ENCODE measurements at regions not wholly inside any gene's neighbourhood (a gene's known extent, or its start where the extent isn't known, plus 50 kb on each side); places are given as distances from the start of the nearest gene placed in this dataset.

GRCh38 chr10:88111294-88111693 is 247.9 kb downstream of the PTEN start:
- no peak for DNase-seq

DNA sequence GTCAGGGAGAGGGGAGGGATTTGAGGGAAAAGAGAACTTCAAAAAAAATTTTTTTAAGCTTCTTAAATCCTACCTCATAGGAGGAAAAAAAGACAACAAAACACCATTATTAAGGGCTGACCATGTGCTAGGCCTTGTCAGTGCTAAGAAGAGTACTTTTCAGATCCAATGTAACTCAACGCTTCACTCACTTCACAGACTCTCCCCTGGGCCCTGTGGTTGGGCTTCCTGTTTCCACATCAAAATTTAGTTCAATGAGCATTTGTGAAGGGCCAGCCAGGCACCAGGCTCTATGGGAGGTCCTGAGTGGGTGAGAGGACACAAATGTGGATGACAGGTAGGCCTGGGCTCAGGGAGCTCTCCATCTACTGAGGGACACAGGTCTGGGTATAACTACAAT is 249.8 kb downstream of the PTEN start:
- DNase-seq = no peak

DNA sequence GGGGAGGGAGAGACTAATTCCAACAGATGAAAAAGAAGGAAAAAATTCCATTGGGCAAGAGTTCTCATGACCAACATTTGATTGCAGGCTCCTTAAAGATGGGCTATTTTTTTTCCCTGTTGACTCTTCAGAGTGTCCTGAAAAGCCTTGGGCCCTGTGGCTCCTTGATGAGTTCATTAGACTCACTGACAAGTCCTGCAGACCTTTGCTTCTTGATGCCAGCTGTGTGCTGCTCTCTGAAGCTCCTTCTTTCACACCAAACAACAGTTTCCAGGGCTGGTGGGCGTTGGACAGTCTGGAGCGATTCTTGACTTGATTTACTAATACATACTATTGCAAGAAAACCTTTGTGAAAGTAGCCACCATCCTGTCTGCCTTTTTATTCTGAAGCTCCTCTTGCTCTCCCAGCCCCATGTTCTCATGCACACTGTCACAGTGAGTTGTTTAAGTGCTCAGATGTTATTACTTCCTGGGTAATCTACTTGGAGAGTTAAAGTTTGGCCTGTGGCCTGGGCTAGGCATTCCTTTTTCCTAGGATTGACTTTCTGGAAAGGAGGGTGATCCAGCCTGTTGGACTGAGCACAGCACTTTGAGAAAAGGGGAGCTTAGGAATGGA is 250.3 kb downstream of the PTEN start:
- DNase-seq = no peak

GRCh38 chr10:88114368-88114767 is 250.9 kb downstream of the PTEN start:
- peak; percentile 89 for DNase-seq

DNA sequence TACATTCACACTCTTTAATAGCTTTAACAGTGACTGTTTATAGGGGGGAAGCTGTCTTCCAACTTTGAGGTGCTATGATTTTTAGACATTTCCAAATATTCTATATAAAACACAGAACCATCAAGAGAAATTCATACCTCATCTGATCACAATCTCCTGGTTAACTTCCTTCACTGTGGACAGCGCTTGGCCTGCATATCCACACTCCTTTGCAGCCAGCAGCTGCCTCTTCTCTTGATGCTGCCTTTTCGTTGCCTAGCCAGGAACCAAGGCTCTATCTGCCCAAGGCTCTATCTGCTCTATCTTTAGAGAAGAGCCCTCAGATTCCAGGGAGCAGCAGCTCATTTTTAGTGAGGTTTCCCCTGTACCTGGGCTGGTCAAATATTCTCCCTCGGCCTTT is 252.0 kb downstream of the PTEN start:
- DNase-seq = peak; percentile 2

GRCh38 chr10:88115968-88116367 is 252.5 kb downstream of the PTEN start:
- DNase-seq = no peak

- DNase-seq = no peak
These were observed 253.1 kb downstream of the PTEN start for GRCh38 chr10:88116481-88116880.

DNA sequence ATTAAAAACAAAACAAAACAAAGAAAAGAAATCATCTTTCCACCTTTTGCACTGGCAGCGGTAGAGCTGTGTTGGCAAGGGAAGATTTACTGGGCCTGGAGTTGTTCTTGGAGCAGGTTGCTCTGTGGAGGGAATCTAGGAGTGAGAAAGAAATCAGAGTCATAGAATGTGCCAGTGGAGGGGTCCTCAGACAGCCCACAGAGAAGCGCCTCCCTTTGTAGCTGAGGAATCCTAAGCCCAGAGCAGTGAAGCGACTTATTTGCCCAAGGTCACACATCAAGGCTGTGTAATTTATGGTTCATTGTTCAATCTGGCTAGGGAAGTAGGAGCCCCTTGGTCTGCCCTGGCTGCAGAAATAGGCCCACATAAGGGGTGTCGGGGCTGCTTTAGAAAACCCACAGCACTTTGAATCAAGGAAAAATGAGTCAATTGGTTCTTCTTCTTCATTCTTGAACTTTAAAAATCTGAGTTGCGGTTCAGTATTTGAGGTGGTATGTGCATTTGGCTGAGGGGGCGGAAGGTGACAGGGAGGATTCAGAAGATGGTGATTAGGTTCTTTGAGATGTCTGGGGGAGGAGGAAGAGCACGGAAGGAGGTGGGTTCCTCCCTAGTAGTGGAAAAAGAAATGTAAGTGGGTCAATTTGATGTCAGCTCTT is 253.7 kb downstream of the PTEN start:
- DNase-seq = peak; percentile 12

- peak; percentile 55 for DNase-seq
These were observed 254.6 kb downstream of the PTEN start for GRCh38 chr10:88117869-88118632.

DNA sequence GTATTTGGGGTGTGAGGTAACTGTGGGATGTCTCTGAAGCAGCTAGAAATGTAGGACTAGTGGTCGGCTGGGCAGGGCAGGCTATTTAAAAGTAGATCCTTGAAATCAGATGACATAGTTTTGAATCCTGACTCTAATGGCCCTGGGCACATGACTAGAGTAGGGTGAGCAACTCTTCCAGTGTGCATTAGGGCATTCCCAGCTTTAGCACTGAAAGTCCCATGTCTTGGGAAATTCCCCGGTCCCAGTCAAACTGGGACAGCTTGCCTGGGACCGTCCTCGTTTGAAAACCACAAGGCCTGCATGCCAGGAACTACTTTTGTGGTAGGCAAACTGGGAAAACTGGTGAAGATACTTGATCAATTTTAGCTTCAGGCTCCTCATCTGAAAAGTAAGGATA is 255.3 kb downstream of the PTEN start:
- peak; percentile 7 for DNase-seq

DNA sequence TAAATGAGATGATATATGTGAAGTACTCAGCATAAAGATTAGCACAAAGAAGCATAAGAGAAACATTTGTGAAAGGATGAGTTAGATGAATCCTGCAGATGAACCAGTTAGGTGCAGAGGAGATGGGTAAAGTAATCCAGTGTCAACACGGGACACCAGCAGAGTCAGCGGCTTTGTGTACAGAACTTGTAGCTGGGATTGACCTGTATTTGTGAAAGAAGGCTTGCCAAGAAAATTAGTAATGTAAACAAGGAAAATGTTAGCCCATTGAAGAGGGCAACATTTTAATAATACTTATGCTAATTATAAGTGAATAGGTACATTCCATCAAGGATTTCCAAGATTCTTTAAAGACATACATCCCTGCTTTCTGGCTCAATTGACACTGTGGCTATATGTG is 255.7 kb downstream of the PTEN start:
- peak; percentile 76 for DNase-seq

DNA sequence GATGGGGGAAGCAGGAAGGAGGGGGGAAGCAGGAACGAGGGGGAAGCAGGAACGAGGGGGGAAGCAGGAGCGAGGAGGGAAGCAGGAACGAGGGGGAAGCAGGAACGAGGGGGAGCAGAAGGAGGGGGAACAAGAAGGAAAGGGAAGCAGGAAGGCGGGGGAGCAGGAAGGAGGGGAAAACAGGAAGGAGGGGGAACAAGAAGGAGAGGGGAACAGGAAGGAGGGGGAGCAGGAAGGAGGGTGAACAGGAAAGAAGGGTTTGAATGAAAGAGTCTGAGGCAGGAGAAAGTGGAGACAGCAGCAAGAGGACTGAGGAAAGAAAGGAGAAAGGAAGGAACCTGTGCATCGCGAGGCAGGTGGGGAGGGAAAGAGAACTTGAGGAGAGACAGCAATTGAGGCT is 256.6 kb downstream of the PTEN start:
- DNase-seq = peak; percentile 85

- peak; percentile 4 for DNase-seq
These were observed 257.3 kb downstream of the PTEN start for GRCh38 chr10:88120599-88121333.

- no peak for DNase-seq
These were observed 257.9 kb downstream of the PTEN start for GRCh38 chr10:88121361-88121760.

DNA sequence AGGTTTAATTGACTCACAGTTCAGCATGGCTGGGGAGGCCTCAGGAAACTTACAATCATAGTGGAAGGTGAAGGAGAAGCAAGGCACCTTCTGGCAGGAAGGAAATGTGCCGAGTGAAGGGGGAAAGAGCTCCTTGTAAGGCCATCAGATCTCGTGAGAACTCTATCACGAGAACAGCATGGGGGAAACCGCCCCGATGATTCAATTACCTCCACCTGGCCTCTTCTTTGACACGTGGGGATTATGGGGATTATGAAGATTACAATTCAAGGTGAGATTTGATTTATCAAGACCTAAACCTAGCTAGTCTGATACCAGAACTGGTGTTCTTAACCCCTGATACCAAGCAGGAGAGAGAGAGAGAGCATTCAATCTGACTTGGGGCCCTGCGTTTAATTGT is 258.7 kb downstream of the PTEN start:
- DNase-seq = no peak

GRCh38 chr10:88122576-88122975 is 259.2 kb downstream of the PTEN start:
- no peak for DNase-seq

DNA sequence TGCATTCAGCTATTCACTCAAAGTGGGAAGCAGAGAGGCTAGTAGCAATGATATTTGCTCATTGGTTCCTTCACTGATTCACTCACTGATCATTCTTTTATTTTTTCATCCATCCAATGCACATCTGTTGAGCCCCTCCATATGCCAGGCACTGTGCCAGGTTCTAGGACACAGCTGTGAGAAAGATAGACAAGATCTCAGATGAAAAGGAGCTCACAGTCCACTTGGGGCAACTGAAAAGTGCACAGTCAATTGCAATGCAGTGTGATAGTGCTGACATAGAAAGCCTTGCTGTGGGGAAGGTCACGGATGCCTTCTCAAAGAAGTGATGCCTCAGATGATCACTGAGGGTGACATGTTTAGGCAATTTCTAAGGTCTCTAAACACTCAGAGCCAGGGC is 262.3 kb downstream of the PTEN start:
- DNase-seq = peak; percentile 13

GRCh38 chr10:88126699-88127098 is 263.3 kb downstream of the PTEN start:
- DNase-seq = no peak

DNA sequence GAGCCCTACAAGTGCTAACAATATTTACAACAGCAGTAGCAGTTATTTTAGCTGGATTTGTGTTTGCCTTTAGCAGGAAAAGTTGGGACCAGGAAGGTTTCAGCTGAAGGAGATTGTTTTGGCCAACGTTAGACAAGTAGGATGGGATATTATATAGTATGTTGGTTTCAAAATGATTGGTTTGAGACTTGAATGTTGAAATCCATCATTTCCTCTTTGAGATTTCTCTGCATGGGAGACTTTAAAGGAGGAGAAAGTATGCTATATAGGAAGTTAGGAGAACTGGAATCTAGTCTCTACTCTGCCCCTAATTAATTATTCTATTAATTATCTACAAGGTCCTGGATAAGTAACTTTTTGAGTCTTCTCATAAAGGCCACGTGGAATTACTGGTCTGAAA is 263.8 kb downstream of the PTEN start:
- DNase-seq = no peak

- DNase-seq = no peak
These were observed 264.3 kb downstream of the PTEN start for GRCh38 chr10:88127766-88128165.

DNA sequence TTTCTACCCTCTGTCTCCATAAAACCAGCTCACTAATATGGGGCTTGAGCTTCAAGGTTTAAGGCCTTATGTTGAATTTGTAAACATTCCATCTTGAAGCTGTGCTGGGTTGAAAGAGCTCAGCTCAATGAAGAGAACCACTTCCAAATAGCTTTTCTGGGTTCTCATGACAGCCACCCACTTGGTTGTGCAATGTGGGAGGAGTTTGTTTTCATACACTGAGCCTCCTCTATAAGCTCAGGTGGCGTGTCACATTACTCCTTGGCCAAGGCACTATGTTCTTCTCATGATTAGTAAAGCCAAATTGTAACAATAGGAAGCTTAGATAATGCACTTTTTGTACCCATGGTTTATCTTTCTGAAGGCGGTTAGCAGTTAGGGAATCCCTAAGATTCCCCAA is 265.6 kb downstream of the PTEN start:
- DNase-seq = no peak

GRCh38 chr10:88130912-88131311 is 267.5 kb downstream of the PTEN start:
- no peak for DNase-seq

- DNase-seq = peak; percentile 3
These were observed 268.2 kb downstream of the PTEN start for GRCh38 chr10:88131511-88132139.

Data from NCI-H69 (cell line).